ENCODE measurements at regions not wholly inside any gene's neighbourhood (a gene's known extent, or its start where the extent isn't known, plus 50 kb on each side); places are given as distances from the start of the nearest gene placed in this dataset.

DNA sequence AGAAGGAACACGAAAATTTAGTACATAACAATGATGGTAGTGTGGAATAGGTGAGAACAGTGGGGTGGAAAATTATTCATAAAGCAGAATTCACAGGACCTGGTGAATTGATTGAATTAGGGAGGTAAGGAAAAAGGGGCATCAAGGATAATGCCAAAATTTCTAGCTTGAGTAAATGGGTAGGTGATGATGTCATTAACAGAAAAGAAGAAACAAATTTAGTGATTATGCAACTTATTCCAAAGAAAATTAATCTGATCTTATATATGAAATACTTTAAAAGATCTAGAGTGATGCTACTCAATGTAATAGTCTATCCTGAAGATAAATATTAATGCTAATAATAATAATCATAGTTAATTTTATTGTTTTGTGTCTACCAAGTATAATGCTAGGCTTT, 544.6 kb upstream of the LMCD1 start:
- TF ChIP-seq, protein P1, sequence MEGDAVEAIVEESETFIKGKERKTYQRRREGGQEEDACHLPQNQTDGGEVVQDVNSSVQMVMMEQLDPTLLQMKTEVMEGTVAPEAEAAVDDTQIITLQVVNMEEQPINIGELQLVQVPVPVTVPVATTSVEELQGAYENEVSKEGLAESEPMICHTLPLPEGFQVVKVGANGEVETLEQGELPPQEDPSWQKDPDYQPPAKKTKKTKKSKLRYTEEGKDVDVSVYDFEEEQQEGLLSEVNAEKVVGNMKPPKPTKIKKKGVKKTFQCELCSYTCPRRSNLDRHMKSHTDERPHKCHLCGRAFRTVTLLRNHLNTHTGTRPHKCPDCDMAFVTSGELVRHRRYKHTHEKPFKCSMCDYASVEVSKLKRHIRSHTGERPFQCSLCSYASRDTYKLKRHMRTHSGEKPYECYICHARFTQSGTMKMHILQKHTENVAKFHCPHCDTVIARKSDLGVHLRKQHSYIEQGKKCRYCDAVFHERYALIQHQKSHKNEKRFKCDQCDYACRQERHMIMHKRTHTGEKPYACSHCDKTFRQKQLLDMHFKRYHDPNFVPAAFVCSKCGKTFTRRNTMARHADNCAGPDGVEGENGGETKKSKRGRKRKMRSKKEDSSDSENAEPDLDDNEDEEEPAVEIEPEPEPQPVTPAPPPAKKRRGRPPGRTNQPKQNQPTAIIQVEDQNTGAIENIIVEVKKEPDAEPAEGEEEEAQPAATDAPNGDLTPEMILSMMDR (IDR thresholded peaks at IDR 0.05; ENCODE audit: low read depth, low read length, missing control alignments): no peak
- no peak overlapping the region for H3K4me3 ChIP-seq (ENCODE audit: low read depth, low read length)
- H3K27ac ChIP-seq: no peak overlapping the region
- H3K27me3 ChIP-seq (replicated peaks): no peaks in the 10 kb centered on the region
- H3K36me3 ChIP-seq (replicated peaks): no peaks in the 10 kb centered on the region
- DNase-seq: no peak
- in situ Hi-C loops (cut with HindIII; ENCODE audit: low pct_ligation_motif_present, low sequenced_read_pairs): no loop called here

DNA sequence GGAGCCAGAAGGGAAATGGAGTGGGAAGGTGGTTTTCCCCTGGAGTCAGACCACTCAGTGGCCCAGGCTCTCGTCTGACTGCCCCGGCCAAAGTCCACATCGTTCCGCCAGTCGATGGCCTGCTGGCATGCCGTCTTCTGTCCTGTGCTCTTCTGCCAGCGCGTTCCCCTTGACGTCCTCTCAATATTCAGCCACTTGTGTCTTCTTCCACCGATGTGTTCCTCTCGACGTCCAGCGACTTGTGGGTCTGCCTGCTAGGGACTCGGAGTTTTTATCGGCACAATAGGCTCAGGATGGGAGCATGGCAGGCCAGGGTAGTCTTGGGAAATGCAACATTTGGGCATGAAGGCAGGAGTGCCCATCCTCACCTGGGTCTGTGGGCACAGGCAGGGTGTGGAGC, 542.5 kb upstream of the LMCD1 start:
- no peak overlapping the region for H3K4me3 ChIP-seq (ENCODE audit: low read depth, low read length)
- no peak overlapping the region for H3K27ac ChIP-seq
- no peaks in the 10 kb centered on the region for H3K27me3 ChIP-seq (replicated peaks)
- no peaks in the 10 kb centered on the region for H3K36me3 ChIP-seq (replicated peaks)
- in situ Hi-C loops (cut with HindIII; ENCODE audit: low pct_ligation_motif_present, low sequenced_read_pairs): no loop called here
- TF ChIP-seq, protein P1 (IDR thresholded peaks at IDR 0.05; ENCODE audit: low read depth, low read length, missing control alignments): no peak
- DNase-seq: no peak

DNA sequence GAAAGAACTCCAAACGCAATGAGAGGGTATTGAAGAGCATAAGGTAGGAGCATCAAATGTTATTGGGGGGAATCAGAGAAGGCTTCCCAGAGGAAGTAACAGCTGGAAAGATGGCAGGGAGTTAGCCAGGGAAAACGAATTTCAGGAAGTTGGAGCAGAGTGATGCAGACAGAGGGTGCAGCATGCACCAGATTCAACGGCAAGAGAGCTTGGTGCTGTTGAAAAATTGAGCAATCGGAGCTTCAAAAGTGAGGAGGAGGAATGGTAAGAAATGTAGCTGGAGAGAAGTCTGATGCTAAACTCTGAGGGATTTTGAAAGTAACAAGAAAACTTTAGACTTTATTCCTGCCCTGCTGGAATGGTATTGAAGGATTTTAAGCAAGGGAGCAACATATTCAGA, 541.0 kb upstream of the LMCD1 start:
- TF ChIP-seq, protein P1 (IDR thresholded peaks at IDR 0.05; ENCODE audit: low read depth, low read length, missing control alignments): no peak
- H3K36me3 ChIP-seq (replicated peaks): no peaks in the 10 kb centered on the region
- no peaks in the 10 kb centered on the region for H3K27me3 ChIP-seq (replicated peaks)
- H3K27ac ChIP-seq: no peak overlapping the region
- in situ Hi-C loops (cut with HindIII; ENCODE audit: low pct_ligation_motif_present, low sequenced_read_pairs): no loop called here
- no peak overlapping the region for H3K4me3 ChIP-seq (ENCODE audit: low read depth, low read length)
- no peak for DNase-seq

DNA sequence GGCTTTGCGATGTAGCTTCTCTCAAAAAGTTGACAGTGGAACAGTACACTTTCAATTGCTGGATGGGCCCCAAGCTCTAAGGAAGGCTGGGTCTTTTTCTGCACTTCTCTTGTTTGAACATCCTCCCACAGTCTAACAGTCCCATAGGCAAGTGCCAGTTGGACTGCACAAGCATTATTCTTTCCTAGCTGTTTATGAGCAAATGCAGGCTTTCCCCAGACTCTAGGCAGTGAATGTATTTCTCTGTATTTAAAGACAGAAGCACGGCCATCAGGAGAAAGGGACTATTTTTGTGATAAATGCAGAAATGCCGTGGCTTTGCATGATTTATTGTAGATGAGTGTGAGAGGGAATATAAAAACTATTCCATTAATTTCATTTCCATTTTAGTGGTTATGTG, 539.3 kb upstream of the LMCD1 start:
- Histone ChIP-seq H3K27ac (no peak overlapping the region), H3K27me3 (replicated peaks) (no peaks in the 10 kb centered on the region), H3K4me3 (ENCODE audit: low read depth, low read length) (no peak overlapping the region), H3K36me3 (replicated peaks) (no peaks in the 10 kb centered on the region)
- TF ChIP-seq, protein P1 (IDR thresholded peaks at IDR 0.05; ENCODE audit: low read depth, low read length, missing control alignments): no peak
- in situ Hi-C loops (cut with HindIII; ENCODE audit: low pct_ligation_motif_present, low sequenced_read_pairs): no loop called here
- DNase-seq: no peak

DNA sequence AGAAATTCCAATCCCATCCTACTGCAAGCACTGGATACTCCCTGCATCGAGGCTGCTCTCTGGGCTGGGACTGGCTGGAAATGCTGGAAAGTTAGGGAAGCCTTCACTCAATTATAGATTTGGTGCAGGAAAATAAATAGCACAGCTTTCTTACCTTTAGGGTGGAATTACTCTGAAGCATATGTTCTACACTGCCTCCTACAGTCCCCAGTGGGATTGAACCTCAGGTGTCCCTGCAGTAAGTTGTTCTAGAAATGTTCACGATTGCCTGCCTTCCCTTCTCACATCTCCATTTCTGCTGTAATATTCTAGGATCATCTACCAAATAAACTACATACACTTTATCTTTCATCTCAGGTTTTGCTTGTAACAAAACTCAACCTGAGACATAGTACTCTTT, 536.7 kb upstream of the LMCD1 start:
- TF ChIP-seq, protein P1 (IDR thresholded peaks at IDR 0.05; ENCODE audit: low read depth, low read length, missing control alignments): no peak
- Histone ChIP-seq H3K4me3 (ENCODE audit: low read depth, low read length) (no peak overlapping the region), H3K27me3 (replicated peaks) (no peaks in the 10 kb centered on the region), H3K36me3 (replicated peaks) (no peaks in the 10 kb centered on the region), H3K27ac (no peak overlapping the region)
- no peak for DNase-seq
- in situ Hi-C loops (cut with HindIII; ENCODE audit: low pct_ligation_motif_present, low sequenced_read_pairs): no loop called here

DNA sequence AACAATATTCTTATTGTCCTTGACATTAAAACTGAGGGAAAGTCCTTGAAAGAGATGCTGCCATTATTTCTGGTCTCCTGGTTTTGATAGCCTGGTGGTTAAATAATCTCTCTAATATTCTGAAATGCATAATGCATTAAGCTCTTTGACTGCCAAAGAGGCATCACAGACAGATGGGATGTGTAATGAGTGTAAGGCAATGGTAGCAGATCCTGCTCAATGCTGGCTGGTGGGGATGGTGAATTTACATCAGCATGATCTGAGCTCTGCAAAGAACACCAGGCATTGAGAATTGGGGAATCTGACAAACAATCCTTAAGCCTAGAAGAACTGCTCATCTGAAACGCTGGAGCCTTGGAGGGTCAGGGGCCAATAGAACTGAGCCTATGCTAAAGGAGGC, 528.6 kb upstream of the LMCD1 start:
- Histone ChIP-seq H3K36me3 (replicated peaks) (no peaks in the 10 kb centered on the region), H3K27ac (no peak overlapping the region), H3K4me3 (ENCODE audit: low read depth, low read length) (no peak overlapping the region), H3K27me3 (replicated peaks) (no peaks in the 10 kb centered on the region)
- TF ChIP-seq, protein P1 (IDR thresholded peaks at IDR 0.05; ENCODE audit: low read depth, low read length, missing control alignments): no peak
- DNase-seq: no peak
- in situ Hi-C loops (cut with HindIII; ENCODE audit: low pct_ligation_motif_present, low sequenced_read_pairs): no loop called here

Data from brain microvascular endothelial cell (primary cell).